ENCODE measurements at regions not wholly inside any gene's neighbourhood (a gene's known extent, or its start where the extent isn't known, plus 50 kb on each side); places are given as distances from the start of the nearest gene placed in this dataset.

- DNase-seq: no peak
These were observed 280.4 kb downstream of the C1D start for GRCh38 chr2:67782443-67782842.

- DNase-seq: no peak
These were observed 279.8 kb downstream of the C1D start for GRCh38 chr2:67783026-67783425.

- DNase-seq: no peak
These were observed 272.2 kb downstream of the C1D start for GRCh38 chr2:67790622-67791021.

- no peak for DNase-seq
These were observed 270.6 kb downstream of the C1D start for GRCh38 chr2:67792191-67792590.

GRCh38 chr2:67792681-67793091 is 270.1 kb downstream of the C1D start:
- DNase-seq: no peak

- DNase-seq: no peak
These were observed 264.8 kb downstream of the C1D start for GRCh38 chr2:67797801-67798540.

- no peak for DNase-seq
These were observed 264.2 kb downstream of the C1D start for GRCh38 chr2:67798541-67799160.

GRCh38 chr2:67799886-67800285 is 262.9 kb downstream of the C1D start:
- no peak for DNase-seq

GRCh38 chr2:67802291-67802690 is 260.5 kb downstream of the C1D start:
- no peak for DNase-seq

- no peak for DNase-seq
These were observed 260.0 kb downstream of the C1D start for GRCh38 chr2:67802824-67803223.

GRCh38 chr2:67806816-67807215 is 256.0 kb downstream of the C1D start:
- DNase-seq: no peak

- no peak for DNase-seq
These were observed 254.7 kb downstream of the C1D start for GRCh38 chr2:67808112-67808511.

- DNase-seq: no peak
These were observed 250.1 kb downstream of the C1D start for GRCh38 chr2:67812682-67813081.

- no peak for DNase-seq
These were observed 239.1 kb downstream of the C1D start for GRCh38 chr2:67823726-67824125.

- DNase-seq: no peak
These were observed 238.6 kb downstream of the C1D start for GRCh38 chr2:67824186-67824585.

- no peak for DNase-seq
These were observed 237.3 kb downstream of the C1D start for GRCh38 chr2:67825476-67825875.

GRCh38 chr2:67828066-67828465 is 234.7 kb downstream of the C1D start:
- no peak for DNase-seq

- no peak for DNase-seq
These were observed 233.3 kb downstream of the C1D start for GRCh38 chr2:67829470-67829869.

GRCh38 chr2:67833632-67834031 is 229.2 kb downstream of the C1D start:
- no peak for DNase-seq

GRCh38 chr2:67834482-67834881 is 228.3 kb downstream of the C1D start:
- no peak for DNase-seq

- no peak for DNase-seq
These were observed 227.5 kb downstream of the C1D start for GRCh38 chr2:67835266-67835665.

GRCh38 chr2:67836866-67837265 is 225.9 kb downstream of the C1D start:
- DNase-seq: no peak

- no peak for DNase-seq
These were observed 224.6 kb downstream of the C1D start for GRCh38 chr2:67838205-67838604.

GRCh38 chr2:67839242-67839641 is 223.6 kb downstream of the C1D start:
- no peak for DNase-seq

- DNase-seq: no peak
These were observed 223.1 kb downstream of the C1D start for GRCh38 chr2:67839668-67840067.

All from cerebellar nuclear complex (tissue), 1 donor.